ENCODE measurements at regions not wholly inside any gene's neighbourhood (a gene's known extent, or its start where the extent isn't known, plus 50 kb on each side); places are given as distances from the start of the nearest gene placed in this dataset.

GRCh38 chr14:87465770-87466169, 527.2 kb downstream of the GALC start:
- no peak for DNase-seq (ENCODE audit: low read depth, low spot score)
- CTCF ChIA-PET: no interaction called here
- TF ChIP-seq CTCF (IDR thresholded peaks at IDR 0.05; ENCODE audit: insufficient read depth, low read length, missing control alignments): no peak
- no peak overlapping the region for H3K4me3 ChIP-seq (ENCODE audit: low read depth, low read length)
- POLR2A ChIA-PET: no interaction called here

DNA sequence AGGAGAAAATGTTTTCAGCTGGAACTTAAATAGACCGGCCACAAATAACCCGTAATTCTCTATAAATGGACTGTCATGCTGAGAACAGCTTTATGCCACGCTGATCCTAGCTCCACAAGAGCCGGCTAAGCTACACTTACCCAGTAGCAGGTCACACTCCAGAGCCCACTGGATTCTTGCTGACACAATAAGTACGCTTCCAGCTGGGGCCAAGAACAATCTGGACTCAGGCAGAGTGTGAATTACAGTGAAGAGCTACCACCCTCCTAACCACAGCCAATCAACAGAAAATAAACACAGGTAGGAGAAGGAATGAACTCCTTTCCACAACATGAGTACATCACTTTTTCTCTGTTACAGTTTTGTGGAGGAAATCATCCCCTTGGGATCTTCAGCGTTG, 531.3 kb downstream of the GALC start:
- no peak overlapping the region for H3K4me3 ChIP-seq (ENCODE audit: low read depth, low read length)
- POLR2A ChIA-PET: no interaction called here
- CTCF ChIA-PET: no interaction called here
- DNase-seq (ENCODE audit: low read depth, low spot score): no peak
- no peak for TF ChIP-seq CTCF (IDR thresholded peaks at IDR 0.05; ENCODE audit: insufficient read depth, low read length, missing control alignments)

DNA sequence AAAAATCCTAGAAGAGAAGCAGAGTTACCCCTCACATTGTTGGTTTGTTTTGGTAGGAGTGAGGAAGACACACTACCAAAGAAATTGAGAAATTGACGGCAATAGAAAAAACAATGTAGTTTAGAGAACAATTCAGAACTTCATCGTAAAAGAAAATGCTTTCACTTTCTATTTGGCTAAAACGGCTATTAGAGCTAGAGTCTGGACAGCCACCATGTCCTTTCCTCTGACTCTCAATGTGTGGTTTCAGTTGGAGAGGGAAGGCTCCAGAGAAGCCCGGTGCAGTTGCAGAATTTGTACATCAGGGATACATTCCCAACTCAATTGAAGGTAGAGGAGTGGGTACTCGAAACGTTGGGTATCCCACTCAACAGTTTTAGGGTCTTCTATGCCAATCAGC, 535.3 kb downstream of the GALC start:
- TF ChIP-seq CTCF (IDR thresholded peaks at IDR 0.05; ENCODE audit: insufficient read depth, low read length, missing control alignments): no peak
- DNase-seq (ENCODE audit: low read depth, low spot score): no peak
- ChIA-PET POLR2A (no interaction called here), CTCF (no interaction called here)
- no peak overlapping the region for H3K4me3 ChIP-seq (ENCODE audit: low read depth, low read length)

- POLR2A ChIA-PET: no interaction called here
- DNase-seq (ENCODE audit: low read depth, low spot score): no peak
- no peak overlapping the region for H3K4me3 ChIP-seq (ENCODE audit: low read depth, low read length)
- no peak for TF ChIP-seq CTCF (IDR thresholded peaks at IDR 0.05; ENCODE audit: insufficient read depth, low read length, missing control alignments)
- CTCF ChIA-PET: no interaction called here
These were observed 542.8 kb downstream of the GALC start for GRCh38 chr14:87450193-87450592.

GRCh38 chr14:87449016-87449415, 544.0 kb downstream of the GALC start:
- DNase-seq (ENCODE audit: low read depth, low spot score): no peak
- no peak for TF ChIP-seq CTCF (IDR thresholded peaks at IDR 0.05; ENCODE audit: insufficient read depth, low read length, missing control alignments)
- ChIA-PET POLR2A (no interaction called here), CTCF (no interaction called here)
- no peak overlapping the region for H3K4me3 ChIP-seq (ENCODE audit: low read depth, low read length)

DNA sequence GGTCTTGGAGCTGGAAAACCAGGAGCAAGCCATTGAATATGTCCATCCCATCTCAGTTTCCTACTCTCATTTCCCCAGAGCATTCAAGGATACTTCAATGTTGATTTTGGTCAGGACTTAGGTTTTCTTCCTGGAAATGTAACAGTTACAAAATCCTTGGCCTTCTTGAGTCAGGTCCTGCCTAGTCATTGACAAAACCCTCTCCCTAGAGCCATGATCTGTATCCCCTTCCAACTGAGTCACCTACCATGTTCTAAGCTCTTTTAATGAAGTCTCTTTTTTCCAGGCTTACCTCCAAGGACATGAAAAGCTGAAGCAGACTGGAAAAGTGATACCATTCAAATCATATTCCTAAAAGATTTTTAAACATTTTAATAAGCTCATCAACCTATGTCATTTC, 549.2 kb downstream of the GALC start:
- no peak for DNase-seq (ENCODE audit: low read depth, low spot score)
- CTCF ChIA-PET: no interaction called here
- POLR2A ChIA-PET: no interaction called here
- H3K4me3 ChIP-seq (ENCODE audit: low read depth, low read length): no peak overlapping the region
- TF ChIP-seq CTCF (IDR thresholded peaks at IDR 0.05; ENCODE audit: insufficient read depth, low read length, missing control alignments): no peak

Data from AG04449 (cell line).